HCT116 (cell line): ENCODE measurements at regions not wholly inside any gene's neighbourhood (a gene's known extent, or its start where the extent isn't known, plus 50 kb on each side); places are given as distances from the start of the nearest gene placed in this dataset.

Experiments used
- ATAC-seq: fragments of 200-7000 bp; cut with Tn5 transposase; 2 replicates; pipeline ENCODE4 v1.9.1; 2020; ENCODE audit warnings: mild to moderate bottlenecking, moderate library complexity
- BruUV-seq: library from RNA; stranded (reverse); fragments of 400-500 nt; replicated peaks from 2 replicates; lab custom pipeline; 2021; lab: Mats Ljungman, UMichigan
- CTCF ChIA-PET: fragments of 300-600 bp; sonication (Branson Sonifier 250); formaldehyde crosslinking; loops from one replicate; lab custom pipeline; 2021; ENCODE audit warnings: antibody characterized with exemption; lab: Charles Lee
- POLR2A ChIA-PET: fragments of 300-600, 350-600 bp; sonication (Branson Sonifier 250); formaldehyde crosslinking; loops from one replicate; lab custom pipeline; 2021; ENCODE audit warnings: antibody characterized with exemption; lab: Charles Lee
- RAD21 ChIA-PET, 2 experiments: fragments of 300-600 bp; sonication (Branson Sonifier 250); formaldehyde crosslinking; loops; one replicate each; lab custom pipeline; 2023; ENCODE audit warnings: low total read pairs in 2 of 2; ENCODE audit not compliant: uncharacterized antibody in 2 of 2, unreplicated experiment in 2 of 2, low non-redundant PET in 1 of 2; lab: Charles Lee
- DNase-seq: peaks from one replicate; pipeline ENCODE4 v3.0.0-alpha.2; 2010; ENCODE audit warnings: low read depth, low spot score
- H2AFZ ChIP-seq: fragments of 200-600 bp; shearing (Covaris generic), sonication (generic); 2 replicates; pipeline ENCODE4 v1.6.1; 2017; ENCODE audit warnings: low read depth, mixed run types, mixed read lengths, antibody characterized with exemption, low read length; ENCODE audit not compliant: poor library complexity, severe bottlenecking
- H3K27ac ChIP-seq: 2 replicates; pipeline ENCODE4 v1.5.1; 2012; ENCODE audit warnings: low read depth, low read length
- H3K27me3 ChIP-seq: fragments of 200-600 bp; sonication (generic); 2 replicates; pipeline ENCODE4 v1.6.1; 2016; ENCODE audit warnings: mixed run types, low read length, mixed read lengths; ENCODE audit not compliant: insufficient read depth
- H3K36me3 ChIP-seq, 2 experiments: fragments of 200-500 bp in 1 of 2; fragments of 200-600 bp in 1 of 2; sonication (Bioruptor generic) in 1 of 2; sonication (generic) in 1 of 2; 2 replicates each; pipeline versions ENCODE4 v1.5.1 to v1.6.1; 2014 to 2016; ENCODE audit warnings: low read length in 2 of 2, inconsistent platforms in 1 of 2, mixed read lengths in 1 of 2, mixed run types in 1 of 2; ENCODE audit not compliant: insufficient read depth in 2 of 2, control insufficient read depth in 1 of 2
- H3K4me1 ChIP-seq, 2 experiments: fragments of 200-600 bp in 1 of 2; sonication (generic) in 1 of 2; 2 replicates each; pipeline versions ENCODE4 v1.5.1 to v1.6.1; 2012 to 2017; ENCODE audit warnings: low read length in 2 of 2, inconsistent platforms in 1 of 2, mild to moderate bottlenecking in 1 of 2, mixed read lengths in 1 of 2, mixed run types in 1 of 2, moderate library complexity in 1 of 2; ENCODE audit not compliant: insufficient read depth in 2 of 2, control insufficient read depth in 1 of 2
- H3K4me2 ChIP-seq: fragments of 200-600 bp; sonication (generic); 2 replicates; pipeline ENCODE4 v1.6.1; 2017; ENCODE audit warnings: mixed run types, low read length, mixed read lengths
- H3K4me3 ChIP-seq, 2 experiments: fragments of 200-600 bp in 1 of 2; sonication (generic) in 1 of 2; replicated peaks in 1 of 2; 2 replicates each; pipeline ENCODE4 v1.5.1; 2011 to 2016; ENCODE audit warnings: low read length in 2 of 2, control low read depth in 1 of 2, low read depth in 1 of 2, mild to moderate bottlenecking in 1 of 2, mixed read lengths in 1 of 2, mixed run types in 1 of 2
- H3K79me2 ChIP-seq: fragments of 200-600 bp; sonication (generic); 2 replicates; pipeline ENCODE4 v1.6.1; 2017; ENCODE audit warnings: mild to moderate bottlenecking, mixed run types, low read length, moderate library complexity, mixed read lengths; ENCODE audit not compliant: insufficient read depth
- H3K9ac ChIP-seq: fragments of 200-600 bp; sonication (generic); 2 replicates; pipeline ENCODE4 v1.6.1; 2016; ENCODE audit warnings: low read length, mixed read lengths
- H3K9me2 ChIP-seq: fragments of 200-600 bp; sonication (generic), shearing (Covaris generic); 2 replicates; pipeline ENCODE4 v1.6.1; 2017; ENCODE audit warnings: mixed run types, mild to moderate bottlenecking, moderate library complexity; ENCODE audit not compliant: insufficient read depth
- H3K9me3 ChIP-seq, 2 experiments: fragments of 200-500 bp in 1 of 2; fragments of 200-600 bp in 1 of 2; sonication (Bioruptor generic) in 1 of 2; sonication (generic) in 1 of 2; 2 replicates each; pipeline ENCODE4 v1.6.1; 2014 to 2017; ENCODE audit warnings: low read length in 2 of 2, mixed read lengths in 2 of 2, inconsistent platforms in 1 of 2, low read depth in 1 of 2, mild to moderate bottlenecking in 1 of 2, mixed run types in 1 of 2, moderate library complexity in 1 of 2; ENCODE audit not compliant: control insufficient read depth in 1 of 2, insufficient read depth in 1 of 2
- H4K20me1 ChIP-seq: fragments of 200-600 bp; sonication (generic), shearing (Covaris generic); 2 replicates; pipeline ENCODE4 v1.6.1; 2017; ENCODE audit warnings: mixed run types, mild to moderate bottlenecking, moderate library complexity; ENCODE audit not compliant: insufficient read depth
- CTCF ChIP-seq, 3 experiments: fragments of 200-600 bp in 1 of 3; sonication (generic) in 1 of 3; IDR thresholded peaks in 2 of 3; conservative IDR thresholded peaks in 1 of 3; 2 replicates each; pipeline ENCODE4 v1.5.1; 2012 to 2017; ENCODE audit warnings: low read depth in 2 of 3, low read length in 2 of 3, antibody characterized with exemption in 1 of 3, borderline replicate concordance in 1 of 3, control low read depth in 1 of 3, mild to moderate bottlenecking in 1 of 3, mixed read lengths in 1 of 3, mixed run types in 1 of 3, moderate library complexity in 1 of 3; ENCODE audit not compliant: insufficient read depth in 1 of 3
- EGR1 ChIP-seq: IDR thresholded peaks from 2 replicates; pipeline ENCODE4 v1.6.1; 2012; ENCODE audit warnings: low read depth
- ELF1 ChIP-seq: IDR thresholded peaks from 2 replicates; pipeline ENCODE4 v1.6.1; 2012; ENCODE audit warnings: low read depth, borderline replicate concordance
- SIN3A ChIP-seq: IDR thresholded peaks from 2 replicates; pipeline ENCODE4 v1.6.1; 2012; ENCODE audit warnings: low read depth
- SP1 ChIP-seq: IDR thresholded peaks from 2 replicates; pipeline ENCODE4 v1.6.1; 2012; ENCODE audit warnings: low read depth
- SRF ChIP-seq: IDR thresholded peaks from 2 replicates; pipeline ENCODE4 v1.6.1; 2012; ENCODE audit warnings: low read depth
- TCF7L2 ChIP-seq: IDR thresholded peaks from 2 replicates; pipeline ENCODE4 v1.7.0; 2011; ENCODE audit warnings: borderline replicate concordance, inconsistent platforms; ENCODE audit not compliant: insufficient read depth, insufficient read length; ENCODE audit errors: extremely low read depth
- intact Hi-C: fragments of 100-400 bp; cut with micrococcal nuclease; formaldehyde crosslinking; loops from 2 replicates; pipeline ENCODE4 v1.10.0; 2022

- BruUV-seq = no TSS peak
- intact Hi-C loops = no loop called here
- ATAC-seq (no peak), DNase-seq (no peak)
- Histone ChIP-seq H3K36me3 (no peaks in the 10 kb centered on the region), H3K4me2 (no peak overlapping the region), H3K79me2 (no peaks in the 10 kb centered on the region), H3K9me3 (no peaks in the 10 kb centered on the region), H3K27me3 (0 out of 2 replicates have a peak, but pooled peaks cover 9% of the 10 kb centered on the region), H3K9ac (no peak overlapping the region), H3K9me2 (no peaks in the 10 kb centered on the region), H3K4me3 (no peak overlapping the region), H4K20me1 (no peaks in the 10 kb centered on the region), H3K4me1 (no peaks in the 10 kb centered on the region), H2AFZ (no peak overlapping the region), H3K27ac (no peak overlapping the region)
- TF ChIP-seq SP1 = no peak
- no peak for TF ChIP-seq TCF7L2
- TF ChIP-seq SIN3A = no peak
- no peak for TF ChIP-seq EGR1
- no peak for TF ChIP-seq CTCF (IDR thresholded peaks at IDR 0.05 in 2 of 3, conservative IDR thresholded peaks at IDR 0.05 in 1 of 3; ENCODE audit: borderline replicate concordance in 1 of 3, insufficient read depth in 1 of 3, low read depth in 2 of 3, low read length in 2 of 3)
- no peak for TF ChIP-seq ELF1
- TF ChIP-seq SRF = no peak
- ChIA-PET POLR2A (no interaction called here), CTCF (no interaction called here), RAD21 (no interaction called here)
These were observed 174.1 kb downstream of the CDH26 start for GRCh38 chr20:60132162-60132826.
